ENCODE measurements at regions not wholly inside any gene's neighbourhood (a gene's known extent, or its start where the extent isn't known, plus 50 kb on each side); places are given as distances from the start of the nearest gene placed in this dataset.

DNA sequence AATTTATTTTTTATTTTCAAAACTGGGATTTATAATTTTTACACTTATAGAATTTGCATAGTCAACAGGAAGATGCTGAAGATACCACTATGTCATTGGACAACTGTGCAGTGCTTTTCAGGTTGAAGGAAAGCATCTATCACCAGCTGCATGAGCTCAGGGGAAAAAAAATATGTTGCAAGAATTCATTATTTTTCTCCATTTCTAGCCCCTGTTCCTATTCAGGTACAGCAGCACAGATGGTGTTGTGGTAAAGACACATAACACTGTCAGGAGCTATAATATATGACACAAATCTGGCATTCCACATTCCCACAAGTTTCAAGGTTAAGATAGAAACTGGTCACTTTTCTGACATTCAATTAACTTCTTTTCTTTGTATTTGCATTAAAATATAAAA is 1088.6 kb downstream of the MAT2B start:
- ChIA-PET POLR2A (no interaction called here), CTCF (no interaction called here), SMC1A (ENCODE audit: uncharacterized antibody, unreplicated experiment) (no interaction called here), RAD21 (ENCODE audit: unreplicated experiment) (no interaction called here)
- H3K4me1 ChIP-seq (ENCODE audit: control insufficient read depth, insufficient read depth, low read length) = no peaks in the 10 kb centered on the region
- ATAC-seq (no peak), FAIRE-seq (no peak), DNase-seq (ENCODE audit: low read depth, low spot score) (no peak)
- no peaks in the 10 kb centered on the region for H3K27me3 ChIP-seq (replicated peaks in 1 of 2; ENCODE audit: control insufficient read depth in 2 of 2, insufficient read depth in 2 of 2, low read length in 1 of 2)
- BruUV-seq (replicated peaks) = no TSS peak
- intact Hi-C loops (cut with micrococcal nuclease; ENCODE audit: unreplicated experiment) = no loop called here
- H3K27ac ChIP-seq (ENCODE audit: control insufficient read depth, insufficient read depth) = no peak overlapping the region
- H3K36me3 ChIP-seq (ENCODE audit: control insufficient read depth in 2 of 2, insufficient read depth in 2 of 2, low read length in 1 of 2) = no peaks in the 10 kb centered on the region
- no peaks in the 10 kb centered on the region for H4K20me1 ChIP-seq (ENCODE audit: control insufficient read depth, insufficient read depth)
- TF ChIP-seq, protein P1, sequence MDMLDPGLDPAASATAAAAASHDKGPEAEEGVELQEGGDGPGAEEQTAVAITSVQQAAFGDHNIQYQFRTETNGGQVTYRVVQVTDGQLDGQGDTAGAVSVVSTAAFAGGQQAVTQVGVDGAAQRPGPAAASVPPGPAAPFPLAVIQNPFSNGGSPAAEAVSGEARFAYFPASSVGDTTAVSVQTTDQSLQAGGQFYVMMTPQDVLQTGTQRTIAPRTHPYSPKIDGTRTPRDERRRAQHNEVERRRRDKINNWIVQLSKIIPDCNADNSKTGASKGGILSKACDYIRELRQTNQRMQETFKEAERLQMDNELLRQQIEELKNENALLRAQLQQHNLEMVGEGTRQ (IDR thresholded peaks at IDR 0.05; ENCODE audit: borderline replicate concordance, low read depth, low read length) = no peak
- TF ChIP-seq IRF4 (IDR thresholded peaks at IDR 0.05; ENCODE audit: low read depth, low read length) (no peak), PML (IDR thresholded peaks at IDR 0.05; ENCODE audit: low read length) (no peak), HDGF (IDR thresholded peaks at IDR 0.05) (no peak), ZNF207 (IDR thresholded peaks at IDR 0.05; ENCODE audit: borderline replicate concordance) (no peak), EED (IDR thresholded peaks at IDR 0.05; ENCODE audit: low read depth) (no peak), BMI1 (IDR thresholded peaks at IDR 0.05; ENCODE audit: borderline replicate concordance) (no peak)
- TF ChIP-seq, protein P2, sequence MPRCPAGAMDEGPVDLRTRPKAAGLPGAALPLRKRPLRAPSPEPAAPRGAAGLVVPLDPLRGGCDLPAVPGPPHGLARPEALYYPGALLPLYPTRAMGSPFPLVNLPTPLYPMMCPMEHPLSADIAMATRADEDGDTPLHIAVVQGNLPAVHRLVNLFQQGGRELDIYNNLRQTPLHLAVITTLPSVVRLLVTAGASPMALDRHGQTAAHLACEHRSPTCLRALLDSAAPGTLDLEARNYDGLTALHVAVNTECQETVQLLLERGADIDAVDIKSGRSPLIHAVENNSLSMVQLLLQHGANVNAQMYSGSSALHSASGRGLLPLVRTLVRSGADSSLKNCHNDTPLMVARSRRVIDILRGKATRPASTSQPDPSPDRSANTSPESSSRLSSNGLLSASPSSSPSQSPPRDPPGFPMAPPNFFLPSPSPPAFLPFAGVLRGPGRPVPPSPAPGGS (IDR thresholded peaks at IDR 0.05; ENCODE audit: borderline replicate concordance, insufficient read depth, low read depth, low read length, poor library complexity, severe bottlenecking) = no peak
- TF ChIP-seq, protein P3, sequence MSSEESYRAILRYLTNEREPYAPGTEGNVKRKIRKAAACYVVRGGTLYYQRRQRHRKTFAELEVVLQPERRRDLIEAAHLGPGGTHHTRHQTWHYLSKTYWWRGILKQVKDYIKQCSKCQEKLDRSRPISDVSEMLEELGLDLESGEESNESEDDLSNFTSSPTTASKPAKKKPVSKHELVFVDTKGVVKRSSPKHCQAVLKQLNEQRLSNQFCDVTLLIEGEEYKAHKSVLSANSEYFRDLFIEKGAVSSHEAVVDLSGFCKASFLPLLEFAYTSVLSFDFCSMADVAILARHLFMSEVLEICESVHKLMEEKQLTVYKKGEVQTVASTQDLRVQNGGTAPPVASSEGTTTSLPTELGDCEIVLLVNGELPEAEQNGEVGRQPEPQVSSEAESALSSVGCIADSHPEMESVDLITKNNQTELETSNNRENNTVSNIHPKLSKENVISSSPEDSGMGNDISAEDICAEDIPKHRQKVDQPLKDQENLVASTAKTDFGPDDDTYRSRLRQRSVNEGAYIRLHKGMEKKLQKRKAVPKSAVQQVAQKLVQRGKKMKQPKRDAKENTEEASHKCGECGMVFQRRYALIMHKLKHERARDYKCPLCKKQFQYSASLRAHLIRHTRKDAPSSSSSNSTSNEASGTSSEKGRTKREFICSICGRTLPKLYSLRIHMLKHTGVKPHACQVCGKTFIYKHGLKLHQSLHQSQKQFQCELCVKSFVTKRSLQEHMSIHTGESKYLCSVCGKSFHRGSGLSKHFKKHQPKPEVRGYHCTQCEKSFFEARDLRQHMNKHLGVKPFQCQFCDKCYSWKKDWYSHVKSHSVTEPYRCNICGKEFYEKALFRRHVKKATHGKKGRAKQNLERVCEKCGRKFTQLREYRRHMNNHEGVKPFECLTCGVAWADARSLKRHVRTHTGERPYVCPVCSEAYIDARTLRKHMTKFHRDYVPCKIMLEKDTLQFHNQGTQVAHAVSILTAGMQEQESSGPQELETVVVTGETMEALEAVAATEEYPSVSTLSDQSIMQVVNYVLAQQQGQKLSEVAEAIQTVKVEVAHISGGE (CRISPR knock-in tag; IDR thresholded peaks at IDR 0.05) = no peak
- TF ChIP-seq, protein P4, sequence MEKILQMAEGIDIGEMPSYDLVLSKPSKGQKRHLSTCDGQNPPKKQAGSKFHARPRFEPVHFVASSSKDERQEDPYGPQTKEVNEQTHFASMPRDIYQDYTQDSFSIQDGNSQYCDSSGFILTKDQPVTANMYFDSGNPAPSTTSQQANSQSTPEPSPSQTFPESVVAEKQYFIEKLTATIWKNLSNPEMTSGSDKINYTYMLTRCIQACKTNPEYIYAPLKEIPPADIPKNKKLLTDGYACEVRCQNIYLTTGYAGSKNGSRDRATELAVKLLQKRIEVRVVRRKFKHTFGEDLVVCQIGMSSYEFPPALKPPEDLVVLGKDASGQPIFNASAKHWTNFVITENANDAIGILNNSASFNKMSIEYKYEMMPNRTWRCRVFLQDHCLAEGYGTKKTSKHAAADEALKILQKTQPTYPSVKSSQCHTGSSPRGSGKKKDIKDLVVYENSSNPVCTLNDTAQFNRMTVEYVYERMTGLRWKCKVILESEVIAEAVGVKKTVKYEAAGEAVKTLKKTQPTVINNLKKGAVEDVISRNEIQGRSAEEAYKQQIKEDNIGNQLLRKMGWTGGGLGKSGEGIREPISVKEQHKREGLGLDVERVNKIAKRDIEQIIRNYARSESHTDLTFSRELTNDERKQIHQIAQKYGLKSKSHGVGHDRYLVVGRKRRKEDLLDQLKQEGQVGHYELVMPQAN (conservative IDR thresholded peaks at IDR 0.05) = no peak
- no peak overlapping the region for H3K9ac ChIP-seq (ENCODE audit: control insufficient read depth, insufficient read depth, low read length)
- no peaks in the 10 kb centered on the region for H3K9me3 ChIP-seq (replicated peaks; ENCODE audit: control insufficient read depth, insufficient read depth, low read length)
- H3K4me2 ChIP-seq (ENCODE audit: control insufficient read depth, insufficient read depth) = no peak overlapping the region
- in situ Hi-C loops (cut with MboI) = no loop called here
- no peaks in the 10 kb centered on the region for H3K79me2 ChIP-seq (ENCODE audit: control insufficient read depth, insufficient read depth, low read length)
- no peak overlapping the region for H2AFZ ChIP-seq (ENCODE audit: control insufficient read depth, low read depth, low read length)
- H3K4me3 ChIP-seq = no peak overlapping the region

Measured in GM12878 (cell line).